H7 (cell line): ENCODE measurements at regions not wholly inside any gene's neighbourhood (a gene's known extent, or its start where the extent isn't known, plus 50 kb on each side); places are given as distances from the start of the nearest gene placed in this dataset.
A peak's percentile ranks its signal among the peaks of the same experiment; 100 is the strongest.

Experiments
- DNase-seq: peaks from one replicate; pipeline ENCODE4 v3.0.0; 2012
- H3K27me3 ChIP-seq: 2 replicates; pipeline ENCODE4 v1.6.0; 2011; ENCODE audit warnings: mild to moderate bottlenecking, low read length; ENCODE audit not compliant: control insufficient read depth, insufficient read depth
- H3K36me3 ChIP-seq: replicated peaks from 2 replicates; pipeline ENCODE4 v1.5.1; 2011; ENCODE audit warnings: low read length; ENCODE audit not compliant: control insufficient read depth, insufficient read depth
- H3K4me3 ChIP-seq: 2 replicates; pipeline ENCODE4 v1.5.1; 2011; ENCODE audit warnings: low read depth, mild to moderate bottlenecking, control low read depth, low read length, moderate library complexity; ENCODE audit not compliant: insufficient read depth

DNA sequence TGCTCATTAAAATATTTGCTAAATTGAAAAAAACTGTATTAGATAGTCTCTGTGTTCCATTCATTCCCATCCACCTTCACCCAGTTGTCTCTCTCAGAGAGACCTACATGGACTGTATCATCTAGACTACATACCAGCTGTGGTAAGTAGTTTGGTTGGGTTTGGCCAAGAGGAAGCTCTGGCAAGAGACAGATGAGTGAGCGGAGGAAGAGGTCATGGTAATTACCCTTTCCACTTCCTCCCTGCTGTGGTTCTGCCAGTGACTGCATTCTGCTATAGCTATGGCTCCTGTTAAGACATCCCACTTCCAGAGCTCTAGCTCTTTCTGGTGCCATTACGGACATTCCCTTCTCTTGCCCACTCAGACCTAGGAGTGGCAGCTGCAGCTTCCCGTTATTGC, 239.0 kb upstream of the MID1 start:
- Histone ChIP-seq H3K27me3 (no peaks in the 10 kb centered on the region), H3K4me3 (no peak overlapping the region), H3K36me3 (no peaks in the 10 kb centered on the region)
- DNase-seq: no peak

- no peaks in the 10 kb centered on the region for H3K27me3 ChIP-seq
These were observed 235.1 kb upstream of the HCCS start for GRCh38 chrX:10875995-10876394.

GRCh38 chrX:10882484-10882883, 228.6 kb upstream of the HCCS start:
- no peaks in the 10 kb centered on the region for H3K27me3 ChIP-seq
- H3K36me3 ChIP-seq: no peaks in the 10 kb centered on the region
- no peak overlapping the region for H3K4me3 ChIP-seq
- no peak for DNase-seq

More at GRCh38 chrX:10875995-10876394, 235.1 kb upstream of the HCCS start:
- H3K36me3 ChIP-seq: no peaks in the 10 kb centered on the region
- H3K4me3 ChIP-seq: no peak overlapping the region
- no peak for DNase-seq

DNA sequence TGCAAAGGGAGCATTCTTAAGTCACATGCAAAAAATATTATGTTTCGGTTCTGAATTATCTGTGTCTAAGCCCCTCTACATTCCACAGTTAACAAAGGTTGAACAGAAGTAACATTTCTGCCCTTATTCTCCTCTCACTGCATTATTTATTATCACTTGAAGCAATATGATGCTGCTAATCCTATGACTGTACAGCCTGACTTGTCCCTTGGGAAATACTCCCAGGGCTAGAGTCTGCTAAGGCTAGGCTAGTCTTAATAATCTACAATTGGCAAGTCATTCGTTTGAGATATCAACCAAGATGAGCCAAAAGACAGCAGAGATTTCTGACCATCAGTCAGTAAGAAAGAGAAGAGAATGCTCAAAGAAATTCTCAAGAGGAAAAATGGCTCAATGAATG, 226.9 kb upstream of the HCCS start:
- Histone ChIP-seq H3K36me3 (no peaks in the 10 kb centered on the region), H3K4me3 (no peak overlapping the region), H3K27me3 (no peaks in the 10 kb centered on the region)
- no peak for DNase-seq

GRCh38 chrX:10892621-10893225, 218.4 kb upstream of the HCCS start:
- no peak for DNase-seq
- no peaks in the 10 kb centered on the region for H3K27me3 ChIP-seq
- H3K4me3 ChIP-seq: no peak overlapping the region
- H3K36me3 ChIP-seq: no peaks in the 10 kb centered on the region

- no peaks in the 10 kb centered on the region for H3K27me3 ChIP-seq
- H3K36me3 ChIP-seq: no peaks in the 10 kb centered on the region
- no peak for DNase-seq
- no peak overlapping the region for H3K4me3 ChIP-seq
These were observed 217.8 kb upstream of the HCCS start for GRCh38 chrX:10893366-10893765.

GRCh38 chrX:10893976-10894375, 217.2 kb upstream of the HCCS start:
- Histone ChIP-seq H3K27me3 (no peaks in the 10 kb centered on the region), H3K4me3 (no peak overlapping the region), H3K36me3 (no peaks in the 10 kb centered on the region)
- no peak for DNase-seq

DNA sequence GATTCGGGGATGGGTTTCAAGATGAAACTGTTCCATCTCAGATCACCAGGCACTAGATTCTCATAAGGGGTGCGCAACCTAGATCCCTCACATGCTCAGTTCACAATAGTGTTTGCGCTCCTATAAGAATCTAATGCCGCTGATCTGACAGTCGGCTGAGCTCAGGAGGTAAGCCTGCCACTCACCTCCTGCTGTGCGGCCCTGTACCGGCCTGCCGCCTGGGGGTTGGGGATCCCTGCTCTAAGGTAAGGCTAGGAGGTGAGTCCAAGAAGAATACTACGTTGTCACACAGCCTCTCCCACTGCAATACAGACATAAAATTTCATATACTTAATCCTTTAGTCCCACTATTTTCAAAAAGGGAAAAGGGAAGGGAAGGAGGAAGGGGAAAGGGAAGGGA, 213.4 kb upstream of the HCCS start:
- Histone ChIP-seq H3K4me3 (no peak overlapping the region), H3K36me3 (no peaks in the 10 kb centered on the region), H3K27me3 (no peaks in the 10 kb centered on the region)
- DNase-seq: peak; percentile 28

GRCh38 chrX:10900585-10901289, 210.4 kb upstream of the HCCS start:
- no peaks in the 10 kb centered on the region for H3K27me3 ChIP-seq
- no peak overlapping the region for H3K4me3 ChIP-seq
- no peak for DNase-seq
- H3K36me3 ChIP-seq: no peaks in the 10 kb centered on the region

- H3K4me3 ChIP-seq: no peak overlapping the region
- no peaks in the 10 kb centered on the region for H3K36me3 ChIP-seq
- DNase-seq: no peak
- no peaks in the 10 kb centered on the region for H3K27me3 ChIP-seq
These were observed 209.9 kb upstream of the HCCS start for GRCh38 chrX:10901290-10901633.

GRCh38 chrX:10902001-10902400, 209.1 kb upstream of the HCCS start:
- H3K4me3 ChIP-seq: no peak overlapping the region
- no peaks in the 10 kb centered on the region for H3K27me3 ChIP-seq
- H3K36me3 ChIP-seq: no peaks in the 10 kb centered on the region
- DNase-seq: no peak

- no peak overlapping the region for H3K4me3 ChIP-seq
- no peaks in the 10 kb centered on the region for H3K27me3 ChIP-seq
- H3K36me3 ChIP-seq: no peaks in the 10 kb centered on the region
- no peak for DNase-seq
These were observed 207.6 kb upstream of the HCCS start for GRCh38 chrX:10903523-10903922.

DNA sequence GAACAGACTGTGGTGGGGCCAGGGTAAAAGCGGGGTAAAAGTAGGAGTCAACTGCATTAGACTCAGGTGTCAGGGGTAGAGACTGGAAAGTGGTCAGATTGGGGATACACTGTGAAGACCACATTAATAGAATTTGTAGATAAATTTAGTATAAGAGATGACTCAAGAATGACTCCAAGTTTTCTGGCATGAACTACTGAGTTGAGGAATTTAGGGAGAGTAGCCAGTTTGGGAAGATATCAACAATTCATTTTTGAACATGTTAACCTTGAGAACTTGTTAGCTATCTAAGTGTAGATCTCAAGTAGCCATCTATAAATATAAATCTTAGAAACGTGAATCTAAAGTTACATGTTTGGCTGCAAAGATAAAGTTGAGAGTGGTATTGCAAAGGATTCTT, 206.9 kb upstream of the HCCS start:
- no peaks in the 10 kb centered on the region for H3K27me3 ChIP-seq
- no peak overlapping the region for H3K4me3 ChIP-seq
- no peak for DNase-seq
- H3K36me3 ChIP-seq: no peaks in the 10 kb centered on the region

DNA sequence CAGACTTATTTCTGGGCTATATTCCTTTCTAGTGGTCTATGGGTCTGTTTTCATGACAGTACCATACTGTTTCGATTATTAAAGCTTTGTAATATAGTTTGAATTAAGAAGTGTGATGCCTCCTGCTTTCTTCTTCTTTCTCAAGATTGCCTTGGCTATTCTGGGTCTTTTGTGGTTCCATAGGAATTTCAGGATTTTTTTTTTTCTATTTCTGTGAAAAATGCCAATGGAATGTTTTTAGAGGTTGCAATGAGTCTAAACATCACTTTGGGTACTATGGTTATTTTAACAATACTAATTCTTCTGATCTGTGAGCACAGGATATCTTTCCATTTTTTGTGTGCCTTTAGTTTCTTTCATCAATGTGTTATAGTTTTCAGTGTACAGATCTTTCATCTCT, 204.3 kb upstream of the HCCS start:
- H3K36me3 ChIP-seq: no peaks in the 10 kb centered on the region
- no peaks in the 10 kb centered on the region for H3K27me3 ChIP-seq
- no peak overlapping the region for H3K4me3 ChIP-seq
- no peak for DNase-seq

- DNase-seq: no peak
- no peaks in the 10 kb centered on the region for H3K27me3 ChIP-seq
- no peak overlapping the region for H3K4me3 ChIP-seq
- no peaks in the 10 kb centered on the region for H3K36me3 ChIP-seq
These were observed 189.0 kb upstream of the HCCS start for GRCh38 chrX:10922159-10922558.

- Histone ChIP-seq H3K27me3 (no peaks in the 10 kb centered on the region), H3K36me3 (no peaks in the 10 kb centered on the region), H3K4me3 (no peak overlapping the region)
- DNase-seq: no peak
These were observed 188.3 kb upstream of the HCCS start for GRCh38 chrX:10922835-10923234.
